H1 (cell line): ENCODE measurements at regions not wholly inside any gene's neighbourhood (a gene's known extent, or its start where the extent isn't known, plus 50 kb on each side); places are given as distances from the start of the nearest gene placed in this dataset.

Experiments used
- CTCF ChIA-PET: fragments of 300-600 bp; sonication (Branson Sonifier 250); formaldehyde crosslinking; loops from one replicate; lab custom pipeline; 2021; ENCODE audit not compliant: partially characterized antibody; lab: Charles Lee
- POLR2A ChIA-PET: fragments of 300-600 bp; sonication (Branson Sonifier 250); formaldehyde crosslinking; loops from one replicate; lab custom pipeline; 2021; ENCODE audit warnings: inconsistent platforms; ENCODE audit not compliant: partially characterized antibody; lab: Charles Lee
- DNase-seq, 2 experiments: peaks; one replicate each; pipeline versions ENCODE4 v3.0.0 to v3.0.0-alpha.2; 2010 to 2022; ENCODE audit warnings: low spot score in 2 of 2, low read depth in 1 of 2, mixed read lengths in 1 of 2
- FAIRE-seq: peaks from 2 replicates; lab custom pipeline; 2011; peaks lifted over from hg19 to GRCh38; lab: Jason Lieb, UNC
- H2AFZ ChIP-seq: 2 replicates; pipeline ENCODE4 v1.8.1; 2012; ENCODE audit warnings: low read length, inconsistent platforms
- H2AK5ac ChIP-seq: 2 replicates; pipeline ENCODE4 v1.6.1; 2013; ENCODE audit warnings: low read depth, low read length
- H2BK120ac ChIP-seq: replicated peaks from 2 replicates; pipeline ENCODE3; 2013; ENCODE audit warnings: low read depth, low read length, inconsistent platforms
- H2BK12ac ChIP-seq: 2 replicates; pipeline ENCODE4 v1.6.1; 2013; ENCODE audit warnings: low read depth, low read length
- H2BK15ac ChIP-seq: 2 replicates; pipeline ENCODE4 v1.6.1; 2013; ENCODE audit warnings: low read length
- H2BK20ac ChIP-seq: 2 replicates; pipeline ENCODE4 v1.6.1; 2013; ENCODE audit warnings: low read length
- H2BK5ac ChIP-seq: 2 replicates; pipeline ENCODE4 v1.6.1; 2013; ENCODE audit warnings: low read depth, low read length
- H3K14ac ChIP-seq: 2 replicates; pipeline ENCODE4 v1.6.1; 2013; ENCODE audit warnings: inconsistent platforms; ENCODE audit not compliant: insufficient read length
- H3K18ac ChIP-seq: 2 replicates; pipeline ENCODE4 v1.6.1; 2013; ENCODE audit warnings: low read length; ENCODE audit errors: extremely low read depth
- H3K23ac ChIP-seq: 2 replicates; pipeline ENCODE4 v1.6.1; 2013; ENCODE audit warnings: inconsistent platforms; ENCODE audit not compliant: insufficient read length
- H3K23me2 ChIP-seq: 2 replicates; pipeline ENCODE4 v1.6.1; 2013; ENCODE audit warnings: low read depth, low read length
- H3K27ac ChIP-seq: 2 replicates; pipeline ENCODE4 v1.6.1; 2011; ENCODE audit warnings: low read depth, low read length, inconsistent platforms
- H3K27me3 ChIP-seq, 4 experiments: replicated peaks in 1 of 4; 1 replicate in 1 of 4; 2 replicates in 3 of 4; pipeline versions ENCODE4 v1.6.1 to v1.8.1; 2011 to 2013; ENCODE audit warnings: low read length in 3 of 4, mild to moderate bottlenecking in 3 of 4, inconsistent platforms in 2 of 4, mixed read lengths in 2 of 4, moderate library complexity in 1 of 4; ENCODE audit not compliant: control insufficient read depth in 3 of 4, insufficient read depth in 3 of 4; ENCODE audit errors: extremely low read depth in 1 of 4
- H3K36me3 ChIP-seq, 4 experiments: 2 replicates each; pipeline versions ENCODE4 v1.6.1 to v1.8.1; 2011 to 2013; ENCODE audit warnings: mild to moderate bottlenecking in 4 of 4, low read length in 3 of 4, moderate library complexity in 2 of 4, control low read depth in 1 of 4, inconsistent platforms in 1 of 4; ENCODE audit not compliant: insufficient read depth in 4 of 4, control insufficient read depth in 2 of 4
- H3K4ac ChIP-seq: replicated peaks from 2 replicates; pipeline ENCODE3; 2013; ENCODE audit warnings: low read length, low read depth, mixed read lengths, inconsistent platforms; ENCODE audit not compliant: insufficient read length
- H3K4me1 ChIP-seq, 4 experiments: replicated peaks in 1 of 4; 1 replicate in 1 of 4; 2 replicates in 3 of 4; pipeline versions ENCODE4 v1.6.1 to v1.8.1; 2011 to 2013; ENCODE audit warnings: low read length in 3 of 4, inconsistent platforms in 2 of 4, mixed read lengths in 1 of 4; ENCODE audit not compliant: insufficient read depth in 4 of 4, control insufficient read depth in 3 of 4
- H3K4me2 ChIP-seq, 2 experiments: 2 replicates each; pipeline versions ENCODE4 v1.6.1 to v1.8.1; 2011 to 2013; ENCODE audit warnings: low read depth in 2 of 2, low read length in 2 of 2, control low read depth in 1 of 2, inconsistent platforms in 1 of 2, mild to moderate bottlenecking in 1 of 2; ENCODE audit not compliant: insufficient read depth in 1 of 2
- H3K4me3 ChIP-seq, 4 experiments: fragments of 200-600, 300-600 bp in 1 of 4; sonication (generic), shearing (Covaris generic), sonication (Bioruptor Twin) in 1 of 4; 2 replicates each; pipeline versions ENCODE4 v1.5.1 to v1.8.1; 2011 to 2016; ENCODE audit warnings: low read length in 4 of 4, low read depth in 3 of 4, control low read depth in 2 of 4, inconsistent platforms in 2 of 4, mild to moderate bottlenecking in 2 of 4, mixed read lengths in 1 of 4, moderate library complexity in 1 of 4; ENCODE audit not compliant: insufficient read depth in 2 of 4; ENCODE audit errors: extremely low read depth in 1 of 4
- H3K56ac ChIP-seq: replicated peaks from 2 replicates; pipeline ENCODE3; 2013; ENCODE audit warnings: low read depth, mild to moderate bottlenecking, mixed read lengths, low read length, inconsistent platforms; ENCODE audit not compliant: insufficient read length
- H3K79me1 ChIP-seq: 2 replicates; pipeline ENCODE4 v1.6.1; 2013; ENCODE audit warnings: low read depth, low read length, control low read depth
- H3K79me2 ChIP-seq, 2 experiments: 2 replicates each; pipeline versions ENCODE4 v1.6.1 to v1.8.1; 2012 to 2013; ENCODE audit warnings: low read length in 2 of 2, mild to moderate bottlenecking in 2 of 2, inconsistent platforms in 1 of 2; ENCODE audit not compliant: insufficient read depth in 2 of 2, control insufficient read depth in 1 of 2
- H3K9ac ChIP-seq, 4 experiments: replicated peaks in 1 of 4; 1 replicate in 1 of 4; 2 replicates in 3 of 4; pipeline versions ENCODE4 v1.6.1 to v1.8.1; 2011 to 2013; ENCODE audit warnings: low read depth in 3 of 4, low read length in 3 of 4, control low read depth in 2 of 4, mild to moderate bottlenecking in 2 of 4, moderate library complexity in 2 of 4, inconsistent platforms in 1 of 4; ENCODE audit errors: extremely low read depth in 1 of 4
- H3K9me3 ChIP-seq, 2 experiments: 2 replicates each; pipeline versions ENCODE4 v1.6.1 to v1.8.1; 2012 to 2013; ENCODE audit warnings: mild to moderate bottlenecking in 2 of 2, moderate library complexity in 2 of 2, control low read depth in 1 of 2, inconsistent platforms in 1 of 2, low read depth in 1 of 2, low read length in 1 of 2, mixed read lengths in 1 of 2; ENCODE audit not compliant: insufficient read depth in 2 of 2
- H4K20me1 ChIP-seq, 2 experiments: replicated peaks in 1 of 2; 2 replicates each; pipeline versions ENCODE3 to v1.8.1; 2011 to 2013; ENCODE audit warnings: inconsistent platforms in 2 of 2, low read length in 2 of 2, mild to moderate bottlenecking in 1 of 2; ENCODE audit not compliant: insufficient read depth in 2 of 2, control insufficient read depth in 1 of 2
- H4K5ac ChIP-seq: 2 replicates; pipeline ENCODE4 v1.6.1; 2013; ENCODE audit warnings: low read length, low read depth, mixed read lengths, inconsistent platforms; ENCODE audit not compliant: insufficient read length
- H4K8ac ChIP-seq: 2 replicates; pipeline ENCODE4 v1.8.0; 2013; ENCODE audit warnings: mild to moderate bottlenecking, moderate library complexity, low read length, inconsistent platforms; ENCODE audit not compliant: insufficient read depth; ENCODE audit errors: extremely low read depth
- H4K91ac ChIP-seq: replicated peaks from 2 replicates; pipeline ENCODE3; 2013; ENCODE audit warnings: low read length, mixed read lengths, inconsistent platforms; ENCODE audit not compliant: insufficient read length
- EGR1 ChIP-seq: IDR thresholded peaks from 2 replicates; pipeline ENCODE4 v1.6.1; 2011; ENCODE audit warnings: low read depth, low read length, borderline replicate concordance
- SAP30 ChIP-seq: fragments of 300-600 bp; sonication (generic); IDR thresholded peaks from 2 replicates; pipeline ENCODE4 v1.7.1; 2012; ENCODE audit warnings: low read length, moderate library complexity, mild to moderate bottlenecking, inconsistent platforms; ENCODE audit not compliant: insufficient read depth, insufficient replicate concordance
- TAF1 ChIP-seq: IDR thresholded peaks from 2 replicates; pipeline ENCODE4 v1.6.1; 2011; ENCODE audit warnings: mild to moderate bottlenecking, low read depth, low read length
- WGBS, 2 experiments: shearing (Covaris generic) in 1 of 2; methylation state at CpG; one replicate each; pipeline versions ENCODE4 v1.1.6 to v1.1.7; 2013 to 2015; ENCODE audit warnings: low lambda C conversion rate in 2 of 2, mixed read lengths in 2 of 2, inconsistent platforms in 1 of 2, low coverage in 1 of 2, missing lambda C conversion rate in 1 of 2; ENCODE audit not compliant: insufficient replicate concordance in 2 of 2, insufficient coverage in 1 of 2, insufficient read length in 1 of 2; ENCODE audit errors: extremely low coverage in 1 of 2, missing lambda C conversion rate in 1 of 2; 5-methylcytosine and 5-hydroxymethylcytosine counted together

DNA sequence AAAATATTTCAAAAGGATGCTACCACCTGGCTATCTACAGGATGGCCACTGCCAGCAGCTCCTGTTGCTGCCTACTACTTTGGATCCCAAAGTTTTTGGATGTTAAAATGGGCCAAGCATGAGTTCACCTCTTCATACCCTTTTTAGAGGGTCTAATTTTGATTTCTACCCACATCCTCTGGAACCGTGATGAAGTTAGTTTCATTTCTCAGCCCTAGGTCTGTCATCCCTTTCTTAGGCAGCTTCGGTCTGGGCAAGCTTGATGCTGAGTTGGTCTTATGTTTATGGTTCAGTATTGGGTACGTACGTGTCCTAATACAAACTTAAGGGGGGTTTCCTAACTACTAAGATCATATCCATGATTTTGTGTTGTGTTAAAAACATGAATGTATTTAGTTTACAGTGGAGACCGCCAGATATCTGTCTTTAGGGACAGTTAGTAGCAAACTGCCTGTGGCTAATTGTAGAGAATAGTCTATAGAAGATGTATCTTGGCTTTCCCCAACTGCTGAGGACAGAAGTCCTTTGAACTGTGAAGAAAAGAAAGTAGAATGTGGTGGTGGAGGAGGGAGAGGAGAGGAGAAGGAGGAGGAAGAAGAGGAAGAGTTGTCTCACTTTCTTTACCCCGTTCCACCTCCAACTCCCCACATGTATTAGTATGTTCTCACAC, 184.9 kb downstream of the UBE2E3 start:
- no peak overlapping the region for H2BK12ac ChIP-seq
- no peak overlapping the region for H3K23ac ChIP-seq
- no peaks in the 10 kb centered on the region for H3K27me3 ChIP-seq
- H4K8ac ChIP-seq: no peak overlapping the region
- H2BK120ac ChIP-seq: no peak overlapping the region
- H3K79me1 ChIP-seq: no peaks in the 10 kb centered on the region
- H3K36me3 ChIP-seq: no peaks in the 10 kb centered on the region
- H2BK5ac ChIP-seq: no peak overlapping the region
- POLR2A ChIA-PET: no interaction called here
- CTCF ChIA-PET: interaction anchor here (0.6 to 1.7 kb wide), 2 partner anchors 13 to 73 kb away, joined by 3 to 4 read pairs; no protein-coding TSS in a partner anchor
- no peak overlapping the region for H3K9ac ChIP-seq
- H3K56ac ChIP-seq: no peak overlapping the region
- H3K4ac ChIP-seq: no peak overlapping the region
- 93% methylated on average over 6 of the region's 6 CpGs; no CpG with 5 or more reads in 1 of the 2 experiments for WGBS, 2 experiments
- H4K20me1 ChIP-seq: no peaks in the 10 kb centered on the region
- H3K4me1 ChIP-seq: no peaks in the 10 kb centered on the region
- H3K4me2 ChIP-seq: no peak overlapping the region
- no peak for DNase-seq
- H2AK5ac ChIP-seq: no peak overlapping the region
- peaks cover 7 to 11% of the 10 kb centered on the region in 2 experiments; a peak in 3 of 4 replicates for H3K9me3 ChIP-seq
- H4K5ac ChIP-seq: no peak overlapping the region
- no peaks in the 10 kb centered on the region for H3K23me2 ChIP-seq
- H3K14ac ChIP-seq: no peak overlapping the region
- no peak overlapping the region for H4K91ac ChIP-seq
- no peak overlapping the region for H2BK15ac ChIP-seq
- H3K18ac ChIP-seq: no peak overlapping the region
- no peak overlapping the region for H3K27ac ChIP-seq
- H2BK20ac ChIP-seq: no peak overlapping the region
- H3K4me3 ChIP-seq: no peak overlapping the region
- no peak overlapping the region for H2AFZ ChIP-seq
- no peaks in the 10 kb centered on the region for H3K79me2 ChIP-seq
- FAIRE-seq: no peak
- TF ChIP-seq TAF1 (no peak), EGR1 (no peak), SAP30 (no peak)
